AG04450 (cell line): ENCODE measurements at regions not wholly inside any gene's neighbourhood (a gene's known extent, or its start where the extent isn't known, plus 50 kb on each side); places are given as distances from the start of the nearest gene placed in this dataset.

Experiments
- CTCF ChIA-PET: fragments of 300-600, 350-600 bp; formaldehyde crosslinking; extraction: SDS; loops from one replicate; lab custom pipeline; 2022; ENCODE audit warnings: antibody characterized with exemption, inconsistent platforms; lab: Charles Lee
- POLR2A ChIA-PET: fragments of 350-600 bp; formaldehyde crosslinking; extraction: SDS; loops from one replicate; lab custom pipeline; 2021; ENCODE audit warnings: antibody characterized with exemption, inconsistent platforms; lab: Yijun Ruan, JAX
- DNase-seq: peaks from one replicate; pipeline ENCODE4 v3.0.0-alpha.2; 2011; ENCODE audit warnings: low read depth, low spot score
- H3K27ac ChIP-seq: one replicate; pipeline ENCODE4 v1.5.1; 2012; ENCODE audit warnings: low read depth, low read length, control low read depth
- H3K27me3 ChIP-seq: one replicate; pipeline ENCODE4 v1.6.0; 2012; ENCODE audit warnings: low read length; ENCODE audit not compliant: control insufficient read depth, insufficient read depth
- H3K4me3 ChIP-seq: 2 replicates; pipeline ENCODE4 v1.5.1; 2011; ENCODE audit warnings: mild to moderate bottlenecking, low read depth, low read length, control low read depth
- H3K9me3 ChIP-seq: 2 replicates; pipeline ENCODE4 v1.5.1; 2012; ENCODE audit warnings: low read length; ENCODE audit not compliant: control insufficient read depth, insufficient read depth
- TF ChIP-seq, protein P1 (sequence below): IDR thresholded peaks from 2 replicates; pipeline ENCODE4 v1.5.1; 2011; ENCODE audit warnings: low read depth, low read length, control low read depth, inconsistent platforms

DNA sequence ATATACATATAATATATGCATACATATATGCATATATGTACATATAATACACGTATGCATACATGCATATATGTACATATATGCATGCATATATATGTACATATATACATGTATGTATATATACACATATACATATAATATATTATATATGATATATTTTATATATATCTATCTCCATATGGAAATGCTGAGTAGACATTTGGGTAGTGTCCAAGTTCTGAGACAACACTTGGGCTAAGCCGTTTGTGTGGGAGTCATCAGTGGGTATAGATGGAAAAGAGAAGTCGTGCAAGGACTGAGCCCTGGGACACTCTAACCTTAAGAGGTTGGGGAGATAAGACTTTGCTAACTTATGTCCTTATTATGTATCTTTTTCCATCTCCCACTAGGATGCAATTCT lies 165.2 kb upstream of the PODXL start:
- no peak for DNase-seq

DNA sequence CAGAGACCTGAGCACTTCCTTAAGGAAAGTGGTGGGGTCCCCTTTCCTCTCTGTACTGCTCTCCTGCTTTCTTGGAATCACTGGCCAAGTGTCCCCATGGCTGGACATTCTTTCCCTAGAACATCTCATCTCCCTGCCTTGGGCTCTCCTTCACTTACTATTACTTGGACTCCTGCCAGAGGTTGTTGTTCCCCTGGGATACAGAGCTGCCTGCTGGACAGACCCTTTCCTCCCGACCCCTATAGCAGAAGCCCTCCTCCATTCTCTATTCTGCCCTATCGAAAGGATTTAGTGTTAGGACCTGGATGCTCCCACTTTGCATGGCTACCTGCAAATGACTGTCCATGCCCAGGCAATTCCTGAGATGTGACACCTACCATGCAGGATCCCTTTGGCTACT lies 164.3 kb upstream of the PODXL start:
- no peak for DNase-seq
- Histone ChIP-seq H3K27me3 (no peaks in the 10 kb centered on the region), H3K27ac (no peak overlapping the region), H3K4me3 (no peak overlapping the region), H3K9me3 (no peaks in the 10 kb centered on the region)
- TF ChIP-seq, protein P1, sequence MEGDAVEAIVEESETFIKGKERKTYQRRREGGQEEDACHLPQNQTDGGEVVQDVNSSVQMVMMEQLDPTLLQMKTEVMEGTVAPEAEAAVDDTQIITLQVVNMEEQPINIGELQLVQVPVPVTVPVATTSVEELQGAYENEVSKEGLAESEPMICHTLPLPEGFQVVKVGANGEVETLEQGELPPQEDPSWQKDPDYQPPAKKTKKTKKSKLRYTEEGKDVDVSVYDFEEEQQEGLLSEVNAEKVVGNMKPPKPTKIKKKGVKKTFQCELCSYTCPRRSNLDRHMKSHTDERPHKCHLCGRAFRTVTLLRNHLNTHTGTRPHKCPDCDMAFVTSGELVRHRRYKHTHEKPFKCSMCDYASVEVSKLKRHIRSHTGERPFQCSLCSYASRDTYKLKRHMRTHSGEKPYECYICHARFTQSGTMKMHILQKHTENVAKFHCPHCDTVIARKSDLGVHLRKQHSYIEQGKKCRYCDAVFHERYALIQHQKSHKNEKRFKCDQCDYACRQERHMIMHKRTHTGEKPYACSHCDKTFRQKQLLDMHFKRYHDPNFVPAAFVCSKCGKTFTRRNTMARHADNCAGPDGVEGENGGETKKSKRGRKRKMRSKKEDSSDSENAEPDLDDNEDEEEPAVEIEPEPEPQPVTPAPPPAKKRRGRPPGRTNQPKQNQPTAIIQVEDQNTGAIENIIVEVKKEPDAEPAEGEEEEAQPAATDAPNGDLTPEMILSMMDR, result no peak
- ChIA-PET CTCF (no interaction called here), POLR2A (no interaction called here)

More for the DNA sequence above, 165.2 kb upstream of the PODXL start:
- ChIA-PET CTCF (no interaction called here), POLR2A (interaction anchor here (0.6 kb wide), 1 partner anchor 163 kb away, joined by 5 read pairs; no protein-coding TSS in a partner anchor)
- Histone ChIP-seq H3K4me3 (no peak overlapping the region), H3K27ac (no peak overlapping the region), H3K9me3 (no peaks in the 10 kb centered on the region), H3K27me3 (no peaks in the 10 kb centered on the region)
- TF ChIP-seq, protein P1, result no peak

DNA sequence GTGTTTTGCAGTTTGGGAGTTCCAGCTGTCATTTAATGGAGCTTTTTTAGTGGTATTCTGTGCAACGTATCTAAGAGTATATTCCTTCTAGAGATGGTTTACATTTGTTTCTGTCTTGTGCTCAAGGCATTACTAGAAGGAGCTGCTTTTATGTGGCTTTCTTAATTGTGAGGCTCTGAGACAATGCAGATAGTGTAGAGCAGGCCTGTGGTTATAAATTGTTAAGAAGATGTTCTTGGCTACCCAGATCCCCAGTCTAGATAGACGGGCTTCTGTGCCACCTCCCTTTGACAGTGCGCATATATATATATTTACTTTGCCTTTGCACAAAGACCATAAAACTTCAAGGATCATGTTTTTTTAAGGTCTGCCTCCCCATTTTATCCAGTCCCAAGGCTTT lies 160.8 kb upstream of the PODXL start:
- no peak for DNase-seq
- H3K27me3 ChIP-seq, result no peaks in the 10 kb centered on the region
- TF ChIP-seq, protein P1, result no peak
- H3K27ac ChIP-seq, result no peak overlapping the region
- H3K9me3 ChIP-seq, result no peaks in the 10 kb centered on the region
- H3K4me3 ChIP-seq, result no peak overlapping the region
- POLR2A ChIA-PET, result no interaction called here
- CTCF ChIA-PET, result no interaction called here

DNA sequence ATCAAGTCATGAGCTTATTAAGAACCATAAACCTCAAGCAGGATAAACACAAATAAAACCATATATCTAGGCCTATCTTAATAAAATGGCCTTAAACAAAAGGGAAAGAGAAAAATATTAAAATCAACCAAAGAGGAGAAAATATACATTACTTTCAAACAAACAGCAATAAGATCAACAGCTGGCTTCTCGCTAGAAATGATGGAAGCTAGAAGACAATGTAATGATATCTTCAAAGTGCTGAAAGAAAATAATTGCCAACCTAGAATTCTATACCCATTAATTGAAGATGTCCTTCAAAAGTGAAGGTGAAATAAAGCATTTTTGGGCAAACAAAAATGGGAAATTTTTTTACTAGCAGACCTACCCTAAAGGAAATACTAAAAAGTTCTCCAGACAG lies 142.9 kb upstream of the PODXL start:
- TF ChIP-seq, protein P1, result no peak
- H3K27me3 ChIP-seq, result peaks cover 2% of the 10 kb centered on the region
- CTCF ChIA-PET, result interaction anchor here (7.0 kb wide), 1 partner anchor 9 kb away, joined by 55 read pairs; no protein-coding TSS in a partner anchor

DNA sequence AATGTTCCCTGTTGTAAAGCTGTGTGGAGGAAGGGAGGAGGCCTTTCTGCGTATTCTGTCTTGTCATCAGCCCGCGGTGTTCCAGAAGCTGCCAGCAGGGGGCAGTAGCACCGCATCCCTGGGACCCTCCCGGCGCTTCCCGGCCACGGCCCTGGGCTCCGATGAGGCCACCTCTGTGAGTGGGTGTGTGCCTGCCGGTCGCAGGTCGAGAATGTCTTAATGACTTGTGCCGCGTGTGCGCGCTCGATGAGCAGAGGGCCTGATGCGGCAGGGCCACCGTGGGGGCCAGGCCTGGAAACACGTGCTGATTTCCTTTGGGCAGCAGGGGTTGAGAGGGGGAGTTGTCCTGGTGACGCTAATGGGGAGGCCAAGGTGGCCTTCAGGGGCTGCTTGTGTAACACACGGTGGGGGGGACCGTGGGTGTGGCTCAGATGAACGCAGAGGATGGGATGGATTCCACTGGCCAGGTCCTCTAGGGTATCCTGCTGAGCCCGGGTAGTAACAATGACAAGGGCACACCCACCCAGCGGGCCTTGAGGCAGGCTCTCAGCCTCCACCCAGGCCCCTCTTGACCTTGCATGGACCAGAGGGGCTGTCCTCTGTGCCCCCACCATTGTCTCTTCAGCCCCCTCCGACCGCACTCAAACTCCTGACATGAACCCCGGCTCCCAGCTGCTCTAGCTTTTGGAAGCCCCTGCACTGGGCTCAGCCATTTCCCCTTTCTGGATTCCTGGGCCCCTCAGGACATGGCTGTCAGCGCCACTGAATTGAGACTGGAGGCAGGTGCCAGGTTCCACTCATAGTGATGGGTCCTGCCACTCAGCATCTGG lies 135.9 kb upstream of the PODXL start:
- POLR2A ChIA-PET, result no interaction called here
- no peak for DNase-seq
- H3K27ac ChIP-seq, result no peak overlapping the region
- TF ChIP-seq, protein P1, result peak; percentile 78
- H3K4me3 ChIP-seq, result no peak overlapping the region
- peaks cover 36% of the 10 kb centered on the region for H3K27me3 ChIP-seq
- CTCF ChIA-PET, result interaction anchor here (0.9 to 5.0 kb wide), 9 partner anchors 9 to 185 kb away, joined by 3 to 55 read pairs (median 4); no protein-coding TSS in a partner anchor
- H3K9me3 ChIP-seq, result no peaks in the 10 kb centered on the region; the same call in 1 of the 2 replicates

More for the DNA sequence above, 142.9 kb upstream of the PODXL start:
- H3K4me3 ChIP-seq, result no peak overlapping the region
- POLR2A ChIA-PET, result no interaction called here
- DNase-seq, result no peak
- no peaks in the 10 kb centered on the region for H3K9me3 ChIP-seq
- H3K27ac ChIP-seq, result no peak overlapping the region
